T-cell (primary cell): ENCODE measurements at regions not wholly inside any gene's neighbourhood (a gene's known extent, or its start where the extent isn't known, plus 50 kb on each side); places are given as distances from the start of the nearest gene placed in this dataset.

Experiments used
- ATAC-seq, 4 experiments: fragments of 200-7000 bp in 3 of 4; fragments of 150-1000 bp in 1 of 4; cut with Tn5 transposase; replicated peaks in 1 of 4; 1 replicate in 3 of 4; 2 replicates in 1 of 4; pipeline ENCODE4 v1.10.0; 2021; ENCODE audit warnings: moderate library complexity in 3 of 4, mild to moderate bottlenecking in 2 of 4, moderate number of reproducible peaks in 1 of 4
- CTCF ChIA-PET, 2 donors: fragments of 300-600 bp; sonication (Branson Sonifier 250); formaldehyde crosslinking; loops; one replicate each; lab custom pipeline; 2022; ENCODE audit warnings: antibody characterized with exemption in 2 of 2; lab: Charles Lee
- POLR2A ChIA-PET, 2 donors: fragments of 300-600 bp; sonication (Branson Sonifier 250); formaldehyde crosslinking; loops; one replicate each; lab custom pipeline; 2022; ENCODE audit warnings: antibody characterized with exemption in 2 of 2; lab: Charles Lee
- DNase-seq, 35 experiments: peaks; one replicate each; pipeline versions ENCODE4 v3.0.0 to v3.0.0-alpha.2; 2013 to 2023
- H3K27ac ChIP-seq: one replicate; pipeline ENCODE4 v1.5.1; 2013; ENCODE audit warnings: low read length
- H3K27me3 ChIP-seq, 2 experiments: replicated peaks in 1 of 2; 1 replicate in 1 of 2; 2 replicates in 1 of 2; pipeline versions ENCODE4 v1.6.1 to v1.7.0; 2013; ENCODE audit warnings: low read length in 1 of 2, mixed read lengths in 1 of 2; ENCODE audit not compliant: control insufficient read depth in 2 of 2, insufficient read depth in 2 of 2; ENCODE audit errors: extremely low read depth in 1 of 2
- H3K36me3 ChIP-seq, 2 donors: 1 replicate in 1 of 2; 2 replicates in 1 of 2; pipeline versions ENCODE4 v1.6.1 to v1.7.0; 2013; ENCODE audit warnings: low read length in 1 of 2; ENCODE audit not compliant: control insufficient read depth in 2 of 2, insufficient read depth in 1 of 2; ENCODE audit errors: extremely low read depth in 1 of 2
- H3K4me1 ChIP-seq, 2 experiments: 1 replicate in 1 of 2; 2 replicates in 1 of 2; pipeline versions ENCODE4 v1.6.1 to v1.7.0; 2013; ENCODE audit warnings: low read length in 2 of 2, mixed read lengths in 1 of 2; ENCODE audit not compliant: insufficient read depth in 2 of 2, control insufficient read depth in 1 of 2; ENCODE audit errors: extremely low read depth in 1 of 2
- H3K4me3 ChIP-seq, 2 donors: 1 replicate in 1 of 2; 2 replicates in 1 of 2; pipeline versions ENCODE4 v1.5.1 to v1.7.0; 2013; ENCODE audit warnings: mild to moderate bottlenecking in 2 of 2, low read length in 1 of 2, moderate library complexity in 1 of 2; ENCODE audit not compliant: control insufficient read depth in 1 of 2; ENCODE audit errors: extremely low read depth in 1 of 2
- H3K9me3 ChIP-seq: 2 replicates; pipeline ENCODE4 v1.7.0; 2013
- H3K27ac Mint-ChIP-seq, 2 donors: one replicate each; pipeline ENCODE4 v1.8.0; 2020 to 2021; ENCODE audit warnings: mild to moderate bottlenecking in 2 of 2, mixed read lengths in 2 of 2
- H3K27me3 Mint-ChIP-seq, 2 donors: one replicate each; pipeline ENCODE4 v1.8.0; 2021 to 2022; ENCODE audit warnings: mixed read lengths in 2 of 2
- H3K36me3 Mint-ChIP-seq: one replicate; pipeline ENCODE4 v1.8.0; 2021; ENCODE audit warnings: mixed read lengths
- H3K4me1 Mint-ChIP-seq, 3 donors: one replicate each; pipeline ENCODE4 v1.8.0; 2020 to 2022; ENCODE audit warnings: mixed read lengths in 3 of 3, mild to moderate bottlenecking in 1 of 3
- H3K4me3 Mint-ChIP-seq, 3 donors: one replicate each; pipeline ENCODE4 v1.8.0; 2020 to 2022; ENCODE audit warnings: mild to moderate bottlenecking in 3 of 3, mixed read lengths in 3 of 3, moderate library complexity in 3 of 3
- H3K9me3 Mint-ChIP-seq, 3 donors: one replicate each; pipeline ENCODE4 v1.8.0; 2020 to 2022; ENCODE audit warnings: mixed read lengths in 3 of 3
- WGBS: methylation state at CpG from one replicate; pipeline ENCODE4 v1.1.5; 2013; ENCODE audit warnings: missing lambda C conversion rate; ENCODE audit not compliant: insufficient coverage; 5-methylcytosine and 5-hydroxymethylcytosine counted together

DNA sequence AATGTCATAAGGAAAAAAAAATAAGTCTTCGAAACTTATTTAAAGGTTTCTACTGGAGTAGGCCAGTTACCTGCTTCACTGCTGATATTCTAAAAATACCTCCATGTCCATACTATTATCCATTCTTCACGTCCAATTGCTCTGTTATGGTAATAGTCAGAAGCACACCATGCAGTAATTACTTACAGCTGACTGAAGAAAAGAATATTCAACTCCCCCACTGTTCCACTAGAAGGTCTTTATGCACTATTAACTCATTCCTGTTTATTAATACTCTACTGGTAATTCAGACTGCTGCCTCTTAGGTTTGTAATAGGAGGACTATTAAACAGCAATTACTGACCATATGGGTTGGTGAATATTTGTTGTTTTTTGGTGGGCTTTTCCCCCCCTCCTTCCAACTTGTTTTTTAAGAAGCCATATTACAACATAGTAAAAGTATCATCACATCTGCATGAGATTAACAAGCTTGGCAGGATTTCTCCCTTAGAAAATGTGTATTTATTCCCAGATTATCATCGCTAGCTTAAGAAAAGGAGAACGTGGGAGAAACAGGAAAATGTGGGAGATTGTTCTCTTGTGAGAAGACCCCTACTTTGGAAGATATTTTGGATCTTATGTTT is 806.4 kb upstream of the FANCL start:
- ATAC-seq (no peak), DNase-seq (no peak)
- no peaks in the 10 kb centered on the region for H3K27me3 Mint-ChIP-seq
- no CpG with 5 or more reads among the region's 4 CpGs for WGBS
- Histone ChIP-seq H3K36me3 (no peaks in the 10 kb centered on the region), H3K27ac (no peak overlapping the region), H3K4me3 (no peak overlapping the region), H3K4me1 (peaks cover 0 to 2% of the 10 kb centered on the region in 2 experiments), H3K9me3 (no peaks in the 10 kb centered on the region), H3K27me3 (no peaks in the 10 kb centered on the region)
- H3K4me3 Mint-ChIP-seq, result no peak overlapping the region
- H3K4me1 Mint-ChIP-seq, result no peaks in the 10 kb centered on the region
- no peaks in the 10 kb centered on the region for H3K36me3 Mint-ChIP-seq
- no peak overlapping the region for H3K27ac Mint-ChIP-seq
- H3K9me3 Mint-ChIP-seq, result no peaks in the 10 kb centered on the region
- ChIA-PET POLR2A (interaction anchor here in 1 of 2 donors (0.5 kb wide), 1 partner anchor 1190 kb away, joined by 3 read pairs; no protein-coding TSS in a partner anchor), CTCF (no interaction called here)

GRCh38 chr2:59046401-59047372 is 805.6 kb upstream of the FANCL start:
- no peaks in the 10 kb centered on the region for H3K36me3 ChIP-seq
- no peaks in the 10 kb centered on the region for H3K9me3 Mint-ChIP-seq
- H3K4me3 Mint-ChIP-seq, result no peak overlapping the region
- 92% methylated on average over 8 of the region's 17 CpGs for WGBS
- H3K4me1 ChIP-seq, result peaks cover 0 to 2% of the 10 kb centered on the region in 2 experiments
- H3K9me3 ChIP-seq, result no peaks in the 10 kb centered on the region
- ATAC-seq, result no peak
- no peaks in the 10 kb centered on the region for H3K27me3 ChIP-seq
- H3K27ac Mint-ChIP-seq, result no peak overlapping the region
- CTCF ChIA-PET, result no interaction called here
- H3K4me1 Mint-ChIP-seq, result no peaks in the 10 kb centered on the region
- no peak overlapping the region for H3K4me3 ChIP-seq
- no peaks in the 10 kb centered on the region for H3K27me3 Mint-ChIP-seq
- H3K27ac ChIP-seq, result no peak overlapping the region
- H3K36me3 Mint-ChIP-seq, result no peaks in the 10 kb centered on the region
- no peak for DNase-seq
- POLR2A ChIA-PET, result interaction anchor here in 1 of 2 donors (0.6 kb wide), 1 partner anchor 26 kb away, joined by 3 read pairs; no protein-coding TSS in a partner anchor

- ATAC-seq (no peak), DNase-seq (no peak)
- no peak overlapping the region for H3K4me3 Mint-ChIP-seq
- CTCF ChIA-PET, result no interaction called here
- H3K4me3 ChIP-seq, result no peak overlapping the region
- no peaks in the 10 kb centered on the region for H3K27me3 Mint-ChIP-seq
- H3K36me3 ChIP-seq, result no peaks in the 10 kb centered on the region
- H3K9me3 Mint-ChIP-seq, result peaks cover 0 to 5% (median 2%) of the 10 kb centered on the region in 3 donors
- POLR2A ChIA-PET, result no interaction called here
- no peaks in the 10 kb centered on the region for H3K36me3 Mint-ChIP-seq
- H3K4me1 Mint-ChIP-seq, result no peaks in the 10 kb centered on the region
- H3K27me3 ChIP-seq, result no peaks in the 10 kb centered on the region
- H3K9me3 ChIP-seq, result no peaks in the 10 kb centered on the region
- no peak overlapping the region for H3K27ac ChIP-seq
- WGBS, result 0% methylated on average over 1 of the region's 1 CpG
- H3K27ac Mint-ChIP-seq, result no peak overlapping the region
- peaks cover 0 to 2% of the 10 kb centered on the region in 2 experiments for H3K4me1 ChIP-seq
Observed at GRCh38 chr2:59044736-59045135, 803.6 kb upstream of the FANCL start.

- no peak overlapping the region for H3K27ac ChIP-seq
- CTCF ChIA-PET, result interaction anchor here in 1 of 2 donors (0.7 kb wide), 1 partner anchor 734 kb away, joined by 4 read pairs; no protein-coding TSS in a partner anchor
- no peak overlapping the region for H3K4me3 ChIP-seq
- H3K4me3 Mint-ChIP-seq, result no peak overlapping the region
- H3K27ac Mint-ChIP-seq, result no peak overlapping the region
- no peaks in the 10 kb centered on the region for H3K36me3 Mint-ChIP-seq
- no peaks in the 10 kb centered on the region for H3K4me1 Mint-ChIP-seq
- DNase-seq (no peak), ATAC-seq (no peak)
- H3K36me3 ChIP-seq, result no peaks in the 10 kb centered on the region
- no peaks in the 10 kb centered on the region for H3K27me3 Mint-ChIP-seq
- 50% methylated on average over 2 of the region's 4 CpGs for WGBS
- peaks cover 2 to 12% (median 5%) of the 10 kb centered on the region in 3 donors for H3K9me3 Mint-ChIP-seq
- no peaks in the 10 kb centered on the region for H3K27me3 ChIP-seq
- POLR2A ChIA-PET, result no interaction called here
- H3K4me1 ChIP-seq, result peaks cover 0 to 2% of the 10 kb centered on the region in 2 experiments
- H3K9me3 ChIP-seq, result no peaks in the 10 kb centered on the region
Observed at GRCh38 chr2:59041139-59041538, 800.0 kb upstream of the FANCL start.

DNA sequence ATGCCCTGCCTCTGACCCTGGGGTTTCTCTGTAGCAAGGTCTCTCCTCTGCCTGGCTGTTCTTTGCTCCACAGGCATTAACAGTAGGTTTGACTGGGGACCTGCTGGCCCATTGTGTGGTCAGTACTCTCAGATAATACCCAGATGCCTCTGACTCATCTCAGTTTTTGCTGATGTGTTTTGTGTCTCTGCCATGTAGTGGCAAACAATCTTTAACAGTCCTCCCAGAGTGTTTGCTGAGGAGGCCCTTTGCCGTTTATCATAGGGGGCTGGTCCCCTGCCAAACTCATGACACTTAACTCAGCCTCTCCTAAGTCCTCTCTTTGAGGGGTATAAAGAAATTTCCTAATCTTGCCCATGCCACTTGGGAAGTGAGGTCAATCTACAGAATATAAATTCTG is 793.7 kb upstream of the FANCL start:
- Histone ChIP-seq H3K4me3 (no peak overlapping the region), H3K27me3 (no peaks in the 10 kb centered on the region), H3K36me3 (no peaks in the 10 kb centered on the region), H3K27ac (no peak overlapping the region), H3K4me1 (no peaks in the 10 kb centered on the region), H3K9me3 (no peaks in the 10 kb centered on the region)
- H3K36me3 Mint-ChIP-seq, result no peaks in the 10 kb centered on the region
- DNase-seq (no peak), ATAC-seq (no peak)
- H3K27me3 Mint-ChIP-seq, result peaks cover 0 to 6% of the 10 kb centered on the region in 2 donors
- H3K4me1 Mint-ChIP-seq, result no peaks in the 10 kb centered on the region
- WGBS, result no CpG with 5 or more reads among the region's 1 CpG
- H3K9me3 Mint-ChIP-seq, result peaks cover 0 to 12% (median 0%) of the 10 kb centered on the region in 3 donors
- POLR2A ChIA-PET, result no interaction called here
- CTCF ChIA-PET, result interaction anchor here in 1 of 2 donors (0.6 kb wide), 1 partner anchor 1270 kb away, joined by 3 read pairs; no protein-coding TSS in a partner anchor
- no peak overlapping the region for H3K27ac Mint-ChIP-seq
- no peak overlapping the region for H3K4me3 Mint-ChIP-seq

- no peaks in the 10 kb centered on the region for H3K4me1 ChIP-seq
- POLR2A ChIA-PET, result no interaction called here
- H3K27me3 ChIP-seq, result no peaks in the 10 kb centered on the region
- H3K9me3 ChIP-seq, result no peaks in the 10 kb centered on the region
- peaks cover 0 to 12% (median 0%) of the 10 kb centered on the region in 3 donors for H3K9me3 Mint-ChIP-seq
- H3K4me3 ChIP-seq, result no peak overlapping the region
- no peak overlapping the region for H3K4me3 Mint-ChIP-seq
- H3K36me3 ChIP-seq, result no peaks in the 10 kb centered on the region
- H3K27me3 Mint-ChIP-seq, result peaks cover 0 to 6% of the 10 kb centered on the region in 2 donors
- no CpG with 5 or more reads among the region's 3 CpGs for WGBS
- H3K4me1 Mint-ChIP-seq, result no peaks in the 10 kb centered on the region
- H3K27ac ChIP-seq, result no peak overlapping the region
- CTCF ChIA-PET, result no interaction called here
- DNase-seq, result no peak
- H3K36me3 Mint-ChIP-seq, result no peaks in the 10 kb centered on the region
- ATAC-seq, result no peak
- H3K27ac Mint-ChIP-seq, result no peak overlapping the region
Observed at GRCh38 chr2:59034106-59034505, 793.0 kb upstream of the FANCL start.
